Upper lobe of left lung (tissue), 6 donors: ENCODE measurements at regions not wholly inside any gene's neighbourhood (a gene's known extent, or its start where the extent isn't known, plus 50 kb on each side); places are given as distances from the start of the nearest gene placed in this dataset.
"Not testable (repeated sequence)": the region's sequence is repeated elsewhere in the genome, so short reads cannot be mapped to it uniquely, and the experiment has no call there.

ENCODE experiments used
- ATAC-seq, 2 donors: fragments of 200-7000 bp; cut with Tn5 transposase; one replicate each; pipeline ENCODE4 v1.9.1; 2022; ENCODE audit warnings: mild to moderate bottlenecking in 2 of 2, moderate library complexity in 2 of 2; ENCODE audit not compliant: low FRiP score in 2 of 2
- DNase-seq, 2 donors: peaks; one replicate each; pipeline ENCODE4 v3.0.0-alpha.2; 2019 to 2020
- H3K27ac ChIP-seq, 4 donors: fragments of 200-600 bp; sonication (generic); one replicate each; pipeline ENCODE4 v1.5.1; 2016 to 2019
- H3K27me3 ChIP-seq, 4 donors: fragments of 200-600 bp; sonication (generic); one replicate each; pipeline ENCODE4 v1.5.1; 2017 to 2019
- H3K36me3 ChIP-seq, 4 donors: fragments of 200-600 bp; sonication (generic); one replicate each; pipeline ENCODE4 v1.5.1; 2016 to 2019
- H3K4me1 ChIP-seq, 4 donors: fragments of 200-600 bp; sonication (generic); one replicate each; pipeline ENCODE4 v1.5.1; 2018 to 2019
- H3K4me3 ChIP-seq, 4 donors: fragments of 200-600 bp; sonication (generic); one replicate each; pipeline ENCODE4 v1.5.1; 2017 to 2019; ENCODE audit warnings: mild to moderate bottlenecking in 2 of 4, moderate library complexity in 1 of 4
- H3K9me3 ChIP-seq, 4 donors: fragments of 200-600 bp; sonication (generic); one replicate each; pipeline ENCODE4 v1.5.1; 2018 to 2019
- EP300 ChIP-seq, 4 donors: sonication (generic); formaldehyde crosslinking; IDR thresholded peaks; one replicate each; pipeline ENCODE4 v1.5.1; 2017; ENCODE audit warnings: antibody characterized with exemption in 4 of 4, control low read depth in 2 of 4
- POLR2A ChIP-seq, 4 donors: fragments of 450-650 bp; IDR thresholded peaks; one replicate each; pipeline ENCODE4 v1.5.1; 2016 to 2017; ENCODE audit warnings: antibody characterized with exemption in 4 of 4, mild to moderate bottlenecking in 2 of 4
- POLR2AphosphoS5 ChIP-seq, 2 donors: sonication (generic); formaldehyde crosslinking; IDR thresholded peaks; one replicate each; pipeline ENCODE4 v1.5.1; 2017; ENCODE audit warnings: antibody characterized with exemption in 2 of 2
- WGBS, 2 donors: methylation state at CpG; one replicate each; pipeline ENCODE4 v1.1.5; 2017 to 2018; 5-methylcytosine and 5-hydroxymethylcytosine counted together
- TF ChIP-seq, protein P1 (sequence below), 6 experiments: fragments of 450-650 bp in 4 of 6; fragments of 200-600 bp in 2 of 6; sonication (generic) in 2 of 6; IDR thresholded peaks; one replicate each; pipeline ENCODE4 v1.5.1; 2016 to 2019; ENCODE audit warnings: antibody characterized with exemption in 6 of 6
- donor health status: DM: no; HTN: no; CAD: no; lungs with moderate emphysema.
- donor health status: DM: no; HTN: yes; CAD: no; lungs with severe emphysema.

DNA sequence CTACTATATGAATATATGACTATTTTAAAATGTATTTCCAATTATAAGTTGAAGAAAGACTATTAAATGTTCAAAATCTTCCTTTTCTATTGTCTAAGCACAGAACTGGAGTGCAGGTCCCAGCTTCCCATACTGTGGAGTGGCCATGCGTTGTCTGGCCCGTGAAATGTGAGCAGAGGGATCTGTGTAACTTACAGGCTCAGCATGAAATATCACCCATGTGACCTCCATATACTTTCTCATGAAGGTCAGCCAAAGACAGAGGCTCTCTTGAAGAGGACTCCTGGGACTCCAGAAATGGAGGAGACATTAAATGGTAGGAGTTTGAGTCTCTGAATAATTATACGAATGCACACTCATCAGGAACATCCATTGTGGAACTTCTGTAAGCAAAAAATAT, 92.4 kb upstream of the CAV2 start:
- Histone ChIP-seq H3K4me1 (no peaks in the 10 kb centered on the region), H3K4me3 (no peak overlapping the region), H3K27ac (no peak overlapping the region), H3K36me3 (no peaks in the 10 kb centered on the region), H3K27me3 (no peaks in the 10 kb centered on the region), H3K9me3 (no peaks in the 10 kb centered on the region)
- TF ChIP-seq POLR2AphosphoS5 (IDR thresholded peaks at IDR 0.05) (no peak), POLR2A (IDR thresholded peaks at IDR 0.05) (no peak), EP300 (IDR thresholded peaks at IDR 0.05) (no peak)
- TF ChIP-seq, protein P1, sequence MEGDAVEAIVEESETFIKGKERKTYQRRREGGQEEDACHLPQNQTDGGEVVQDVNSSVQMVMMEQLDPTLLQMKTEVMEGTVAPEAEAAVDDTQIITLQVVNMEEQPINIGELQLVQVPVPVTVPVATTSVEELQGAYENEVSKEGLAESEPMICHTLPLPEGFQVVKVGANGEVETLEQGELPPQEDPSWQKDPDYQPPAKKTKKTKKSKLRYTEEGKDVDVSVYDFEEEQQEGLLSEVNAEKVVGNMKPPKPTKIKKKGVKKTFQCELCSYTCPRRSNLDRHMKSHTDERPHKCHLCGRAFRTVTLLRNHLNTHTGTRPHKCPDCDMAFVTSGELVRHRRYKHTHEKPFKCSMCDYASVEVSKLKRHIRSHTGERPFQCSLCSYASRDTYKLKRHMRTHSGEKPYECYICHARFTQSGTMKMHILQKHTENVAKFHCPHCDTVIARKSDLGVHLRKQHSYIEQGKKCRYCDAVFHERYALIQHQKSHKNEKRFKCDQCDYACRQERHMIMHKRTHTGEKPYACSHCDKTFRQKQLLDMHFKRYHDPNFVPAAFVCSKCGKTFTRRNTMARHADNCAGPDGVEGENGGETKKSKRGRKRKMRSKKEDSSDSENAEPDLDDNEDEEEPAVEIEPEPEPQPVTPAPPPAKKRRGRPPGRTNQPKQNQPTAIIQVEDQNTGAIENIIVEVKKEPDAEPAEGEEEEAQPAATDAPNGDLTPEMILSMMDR (IDR thresholded peaks at IDR 0.05), result no peak
- ATAC-seq, result no peak
- 93 to 95% methylated on average over 3 of the region's 3 CpGs for WGBS, 2 donors
- no peak for DNase-seq

DNA sequence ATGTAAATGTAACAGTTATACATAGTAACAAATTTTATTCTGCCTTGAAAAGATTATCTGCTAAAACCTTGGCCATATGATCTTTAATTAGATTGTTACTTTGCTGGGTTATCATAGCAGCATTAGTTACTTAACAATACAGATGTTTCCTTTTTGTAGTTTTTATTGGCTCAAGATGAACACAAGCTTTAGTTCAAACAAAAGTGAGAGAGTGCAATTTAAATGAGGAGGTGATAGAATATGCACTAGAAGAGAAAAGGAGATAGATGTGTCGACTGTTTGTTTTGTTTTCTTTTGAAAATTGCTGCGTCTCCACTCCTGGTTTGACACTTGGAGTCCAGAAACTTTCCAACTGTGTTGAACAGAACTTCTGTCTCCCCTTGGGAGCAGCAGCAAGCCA, 91.4 kb upstream of the CAV2 start:
- no peak for DNase-seq
- H3K27me3 ChIP-seq, result no peaks in the 10 kb centered on the region
- H3K27ac ChIP-seq, result no peak overlapping the region
- no peaks in the 10 kb centered on the region for H3K4me1 ChIP-seq
- 58 to 61% methylated on average over 2 of the region's 2 CpGs for WGBS, 2 donors
- no peaks in the 10 kb centered on the region for H3K9me3 ChIP-seq
- no peaks in the 10 kb centered on the region for H3K36me3 ChIP-seq
- H3K4me3 ChIP-seq, result no peak overlapping the region
- no peak for ATAC-seq
- TF ChIP-seq POLR2A (IDR thresholded peaks at IDR 0.05) (no peak), EP300 (IDR thresholded peaks at IDR 0.05) (no peak), POLR2AphosphoS5 (IDR thresholded peaks at IDR 0.05) (no peak)
- TF ChIP-seq, protein P1 (IDR thresholded peaks at IDR 0.05), result no peak

DNA sequence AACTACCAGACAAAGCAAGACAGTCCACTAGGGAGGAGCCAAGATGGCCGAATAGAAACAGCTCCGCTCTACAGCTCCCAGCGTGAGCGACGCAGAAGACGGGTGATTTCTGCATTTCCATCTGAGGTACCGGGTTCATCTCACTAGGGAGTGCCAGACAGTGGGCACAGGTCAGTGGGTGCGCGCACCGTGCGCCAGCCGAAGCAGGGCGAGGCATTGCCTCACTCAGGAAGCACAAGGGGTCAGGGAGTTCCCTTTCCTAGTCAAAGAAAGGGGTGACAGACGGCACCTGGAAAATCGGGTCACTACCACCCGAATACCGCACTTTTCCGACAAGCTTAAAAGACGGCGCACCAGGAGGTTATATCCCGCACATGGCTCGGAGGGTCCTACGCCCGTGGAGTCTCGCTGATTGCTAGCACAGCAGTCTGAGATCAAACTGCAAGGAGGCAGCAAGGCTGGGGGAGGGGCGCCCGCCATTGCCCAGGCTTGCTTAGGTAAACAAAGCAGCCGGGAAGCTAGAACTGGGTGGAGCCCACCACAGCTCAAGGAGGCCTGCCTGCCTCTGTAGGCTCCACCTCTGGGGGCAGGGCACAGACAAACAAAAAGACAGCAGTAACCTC, 90.6 kb upstream of the CAV2 start:
- not testable (repeated sequence) for H3K4me1 ChIP-seq, H3K27me3 ChIP-seq, ATAC-seq, H3K4me3 ChIP-seq, H3K36me3 ChIP-seq, H3K27ac ChIP-seq, H3K9me3 ChIP-seq
- DNase-seq, result peak in 1 of 2 donors; percentile 41
- 91% methylated on average over 20 to 28 of the region's 28 CpGs for WGBS, 2 donors

DNA sequence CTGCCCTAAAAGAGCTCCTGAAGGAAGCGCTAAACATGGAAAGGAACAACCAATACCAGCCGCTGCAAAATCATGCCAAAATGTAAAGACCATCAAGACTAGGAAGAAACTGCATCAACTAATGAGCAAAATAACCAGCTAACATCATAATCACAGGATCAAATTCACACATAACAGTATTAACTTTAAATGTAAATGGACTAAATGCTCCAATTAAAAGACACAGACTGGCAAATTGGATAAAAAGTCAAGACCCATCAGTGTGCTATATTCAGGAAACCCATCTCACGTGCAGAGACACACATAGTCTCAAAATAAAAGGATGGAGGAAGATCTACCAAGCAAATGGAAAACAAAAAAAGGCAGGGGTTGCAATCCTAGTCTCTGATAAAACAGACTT, 88.8 kb upstream of the CAV2 start:
- not testable (repeated sequence) for ATAC-seq, H3K36me3 ChIP-seq, DNase-seq, H3K27me3 ChIP-seq, H3K9me3 ChIP-seq, H3K4me3 ChIP-seq, H3K4me1 ChIP-seq, H3K27ac ChIP-seq
- WGBS, 2 donors, result 88 to 97% methylated on average over 3 of the region's 3 CpGs

DNA sequence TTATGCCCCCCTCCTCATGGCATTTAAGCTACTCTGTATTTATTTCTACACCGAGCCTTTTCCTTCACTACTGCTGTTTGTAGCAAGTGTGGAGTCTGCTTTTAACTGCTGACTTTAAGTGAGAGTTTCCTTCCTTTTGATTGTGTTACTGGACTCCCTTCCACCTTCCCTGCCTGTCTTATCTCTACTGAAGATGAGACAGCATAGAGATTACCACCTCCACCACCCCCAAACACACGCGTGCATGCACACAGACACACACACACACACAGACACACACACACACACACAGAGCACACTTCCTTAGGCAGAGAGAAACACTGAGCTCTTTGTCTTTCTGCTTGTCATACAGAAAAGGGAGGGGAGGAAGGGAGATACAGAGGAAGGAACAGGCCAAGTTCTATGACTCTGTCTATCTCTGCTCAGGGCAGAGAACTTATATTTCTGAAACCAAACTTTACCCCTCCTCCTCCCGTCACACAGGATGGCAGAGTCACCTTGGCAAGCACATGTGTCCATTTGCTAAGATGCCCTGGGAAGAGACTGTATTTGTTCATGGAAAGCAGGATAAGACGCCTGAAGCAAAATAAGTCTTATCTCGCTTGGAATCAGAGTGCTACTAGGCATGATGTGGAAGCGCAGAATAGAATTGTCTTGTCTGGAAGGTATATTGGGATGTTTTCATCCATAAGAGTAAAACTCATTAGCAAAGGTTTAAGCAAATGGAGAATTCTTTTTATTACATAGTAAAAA, 81.8 kb upstream of the CAV2 start:
- ATAC-seq (no peak), DNase-seq (no peak)
- TF ChIP-seq POLR2A (IDR thresholded peaks at IDR 0.05), result no peak
- TF ChIP-seq, protein P1 (IDR thresholded peaks at IDR 0.05), result no peak
- no peak for TF ChIP-seq EP300 (IDR thresholded peaks at IDR 0.05)
- no peak for TF ChIP-seq POLR2AphosphoS5 (IDR thresholded peaks at IDR 0.05)
- WGBS, 2 donors, result 48 to 51% methylated on average over 7 of the region's 7 CpGs
- no peaks in the 10 kb centered on the region for H3K27me3 ChIP-seq
- H3K27ac ChIP-seq, result peak overlapping the region in 2 of 4 donors; percentile 30 to 69
- no peaks in the 10 kb centered on the region for H3K9me3 ChIP-seq
- peaks cover 0 to 8% (median 0%) of the 10 kb centered on the region in 4 donors for H3K4me1 ChIP-seq
- H3K4me3 ChIP-seq, result no peak overlapping the region
- no peaks in the 10 kb centered on the region for H3K36me3 ChIP-seq

DNA sequence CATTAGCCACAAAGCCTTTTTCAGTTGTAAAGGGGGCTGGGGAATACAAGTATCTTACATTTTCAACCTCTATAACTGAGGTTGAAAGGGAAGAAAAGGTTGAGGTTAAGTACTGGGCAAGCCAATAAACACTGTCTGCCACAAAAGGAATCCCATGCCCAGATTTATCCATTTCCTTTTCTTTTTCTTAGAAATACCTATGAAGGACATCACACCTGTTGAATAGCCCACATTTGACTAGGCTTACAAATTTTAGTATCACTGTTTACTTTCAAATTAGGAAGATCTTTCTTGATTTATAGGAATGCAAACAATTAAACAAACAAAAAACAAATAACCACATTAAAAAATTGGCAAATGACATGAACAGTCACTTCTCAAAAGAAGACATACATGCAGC, 81.0 kb upstream of the CAV2 start:
- Histone ChIP-seq H3K9me3 (no peaks in the 10 kb centered on the region), H3K4me3 (no peak overlapping the region), H3K36me3 (no peaks in the 10 kb centered on the region), H3K27me3 (no peaks in the 10 kb centered on the region), H3K4me1 (peaks cover 0 to 8% (median 0%) of the 10 kb centered on the region in 4 donors), H3K27ac (peak overlapping the region in 2 of 4 donors; percentile 30 to 69)
- ATAC-seq (no peak), DNase-seq (no peak)
- TF ChIP-seq EP300 (IDR thresholded peaks at IDR 0.05) (no peak), POLR2AphosphoS5 (IDR thresholded peaks at IDR 0.05) (no peak), POLR2A (IDR thresholded peaks at IDR 0.05) (no peak)
- TF ChIP-seq, protein P1 (IDR thresholded peaks at IDR 0.05), result no peak
